OCI-LY3 (cell line): ENCODE measurements at regions not wholly inside any gene's neighbourhood (a gene's known extent, or its start where the extent isn't known, plus 50 kb on each side); places are given as distances from the start of the nearest gene placed in this dataset.
"Not testable (repeated sequence)": the region's sequence is repeated elsewhere in the genome, so short reads cannot be mapped to it uniquely, and the experiment has no call there.

Experiments used
- CTCF ChIP-seq: fragments of 200-600, 300-600 bp; sonication (generic); IDR thresholded peaks from 2 replicates; pipeline ENCODE4 v1.5.1; 2014; ENCODE audit warnings: antibody characterized with exemption, low read length, low read depth
- EZH2phosphoT487 ChIP-seq: fragments of 200-600 bp; shearing (Covaris generic); IDR thresholded peaks from 2 replicates; pipeline ENCODE4 v1.6.1; 2018; ENCODE audit warnings: antibody characterized with exemption, mixed run types, low read depth

- TF ChIP-seq CTCF, EZH2phosphoT487: not testable (repeated sequence)
Measured at GRCh38 chr1:232158558-232158957, 471.4 kb downstream of the SIPA1L2 start.
